ENCODE measurements at regions not wholly inside any gene's neighbourhood (a gene's known extent, or its start where the extent isn't known, plus 50 kb on each side); places are given as distances from the start of the nearest gene placed in this dataset.
A peak's percentile ranks its signal among the peaks of the same experiment; 100 is the strongest.

GRCh38 chr7:95684505-95684904, 87.8 kb upstream of the DYNC1I1 start:
- intact Hi-C loops (cut with DNase I, micrococcal nuclease): no loop called here
- no peaks in the 10 kb centered on the region for H3K4me1 ChIP-seq (ENCODE audit: insufficient read depth, low read length)
- CTCF ChIA-PET: no interaction called here
- H3K4me3 ChIP-seq (ENCODE audit: low read length): no peak overlapping the region
- Mint-ChIP-seq H3K4me3 (no peak overlapping the region), H3K4me1 (ENCODE audit: low read depth) (no peaks in the 10 kb centered on the region), H3K27ac (no peak overlapping the region), H3K36me3 (ENCODE audit: low read depth) (no peaks in the 10 kb centered on the region), H3K27me3 (no peaks in the 10 kb centered on the region), H3K9me3 (no peaks in the 10 kb centered on the region)
- no peak for TF ChIP-seq CTCF (IDR thresholded peaks at IDR 0.05)
- H3K27me3 ChIP-seq (ENCODE audit: control insufficient read depth in 1 of 2, insufficient read depth in 2 of 2, low read length in 2 of 2): no peaks in the 10 kb centered on the region
- no peaks in the 10 kb centered on the region for H3K36me3 ChIP-seq (ENCODE audit: insufficient read depth, low read length)
- DNase-seq (no peak), ATAC-seq (ENCODE audit: poor library complexity) (no peak)
- POLR2A ChIA-PET: no interaction called here
- H3K9me3 ChIP-seq (ENCODE audit: control insufficient read depth in 1 of 2, insufficient read depth in 1 of 2, low read length in 2 of 2): no peaks in the 10 kb centered on the region
- H3K27ac ChIP-seq (ENCODE audit: low read depth in 1 of 2, low read length in 2 of 2): no peak overlapping the region

GRCh38 chr7:95684037-95684436, 87.7 kb upstream of the PDK4 start:
- Histone ChIP-seq H3K4me1 (ENCODE audit: insufficient read depth, low read length) (no peaks in the 10 kb centered on the region), H3K27me3 (ENCODE audit: control insufficient read depth in 1 of 2, insufficient read depth in 2 of 2, low read length in 2 of 2) (no peaks in the 10 kb centered on the region), H3K4me3 (ENCODE audit: low read length) (no peak overlapping the region), H3K36me3 (ENCODE audit: insufficient read depth, low read length) (no peaks in the 10 kb centered on the region), H3K9me3 (ENCODE audit: control insufficient read depth in 1 of 2, insufficient read depth in 1 of 2, low read length in 2 of 2) (no peaks in the 10 kb centered on the region), H3K27ac (ENCODE audit: low read depth in 1 of 2, low read length in 2 of 2) (no peak overlapping the region)
- no peaks in the 10 kb centered on the region for H3K36me3 Mint-ChIP-seq (ENCODE audit: low read depth)
- H3K4me1 Mint-ChIP-seq (ENCODE audit: low read depth): no peaks in the 10 kb centered on the region
- POLR2A ChIA-PET: no interaction called here
- H3K27me3 Mint-ChIP-seq: no peaks in the 10 kb centered on the region
- intact Hi-C loops (cut with DNase I, micrococcal nuclease): no loop called here
- H3K27ac Mint-ChIP-seq: no peak overlapping the region
- no peak overlapping the region for H3K4me3 Mint-ChIP-seq
- no peaks in the 10 kb centered on the region for H3K9me3 Mint-ChIP-seq
- DNase-seq: peak in 1 of 14 experiments; percentile 2
- no peak for ATAC-seq (ENCODE audit: poor library complexity)
- CTCF ChIA-PET: no interaction called here
- TF ChIP-seq CTCF (IDR thresholded peaks at IDR 0.05): no peak

- no peak for ATAC-seq (ENCODE audit: poor library complexity)
- H3K36me3 Mint-ChIP-seq (ENCODE audit: low read depth): no peaks in the 10 kb centered on the region
- no peak overlapping the region for H3K4me3 Mint-ChIP-seq
- ChIA-PET CTCF (no interaction called here), POLR2A (no interaction called here)
- no peaks in the 10 kb centered on the region for H3K27me3 Mint-ChIP-seq
- Histone ChIP-seq H3K27ac (ENCODE audit: low read depth in 1 of 2, low read length in 2 of 2) (no peak overlapping the region), H3K4me3 (ENCODE audit: low read length) (no peak overlapping the region), H3K9me3 (ENCODE audit: control insufficient read depth in 1 of 2, insufficient read depth in 1 of 2, low read length in 2 of 2) (no peaks in the 10 kb centered on the region), H3K4me1 (ENCODE audit: insufficient read depth, low read length) (no peaks in the 10 kb centered on the region), H3K36me3 (ENCODE audit: insufficient read depth, low read length) (no peaks in the 10 kb centered on the region), H3K27me3 (ENCODE audit: control insufficient read depth in 1 of 2, insufficient read depth in 2 of 2, low read length in 2 of 2) (no peaks in the 10 kb centered on the region)
- intact Hi-C loops (cut with DNase I, micrococcal nuclease): no loop called here
- no peaks in the 10 kb centered on the region for H3K9me3 Mint-ChIP-seq
- H3K4me1 Mint-ChIP-seq (ENCODE audit: low read depth): no peaks in the 10 kb centered on the region
- no peak for TF ChIP-seq CTCF (IDR thresholded peaks at IDR 0.05)
- no peak overlapping the region for H3K27ac Mint-ChIP-seq
- DNase-seq: no peak
Observed at GRCh38 chr7:95682913-95683312, 86.6 kb upstream of the PDK4 start.

All from CD4-positive, alpha-beta T cell (primary cell).